Erythroblast (primary cell): ENCODE measurements at regions not wholly inside any gene's neighbourhood (a gene's known extent, or its start where the extent isn't known, plus 50 kb on each side); places are given as distances from the start of the nearest gene placed in this dataset.

ENCODE experiments used
- DNase-seq, 2 experiments: peaks; one replicate each; lab custom pipeline; 2025; lab: John Stamatoyannopoulos, UW
- GATA1 ChIP-seq: IDR thresholded peaks from 2 replicates; pipeline ENCODE4 v1.6.1; 2011; ENCODE audit warnings: low read depth, mild to moderate bottlenecking, control low read depth, low read length, moderate library complexity
- POLR2A ChIP-seq: IDR thresholded peaks from 2 replicates; pipeline ENCODE4 v1.6.1; 2011; ENCODE audit warnings: mild to moderate bottlenecking, low read length

DNA sequence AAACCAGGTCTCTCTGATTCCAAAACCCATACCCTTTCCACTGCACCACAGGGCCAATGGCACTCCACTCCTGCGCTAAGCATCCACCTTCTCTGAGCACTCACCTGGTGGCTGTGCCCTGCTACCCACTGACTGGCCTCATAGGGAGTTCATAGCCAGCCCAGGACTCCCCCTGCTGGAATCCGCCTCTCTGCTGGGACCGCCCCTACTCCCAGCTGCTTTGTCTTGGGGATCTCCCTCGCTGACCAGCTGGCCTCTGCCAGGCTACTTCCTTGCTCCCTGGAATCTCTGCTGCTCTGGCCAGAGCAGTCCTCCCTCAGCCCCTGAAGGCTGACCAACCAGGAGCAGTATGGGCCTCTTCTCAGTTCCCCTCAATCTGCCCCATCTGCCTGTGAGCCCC lies 129.7 kb downstream of the FAXC start:
- TF ChIP-seq POLR2A (no peak), GATA1 (no peak)
- DNase-seq, result no peak

DNA sequence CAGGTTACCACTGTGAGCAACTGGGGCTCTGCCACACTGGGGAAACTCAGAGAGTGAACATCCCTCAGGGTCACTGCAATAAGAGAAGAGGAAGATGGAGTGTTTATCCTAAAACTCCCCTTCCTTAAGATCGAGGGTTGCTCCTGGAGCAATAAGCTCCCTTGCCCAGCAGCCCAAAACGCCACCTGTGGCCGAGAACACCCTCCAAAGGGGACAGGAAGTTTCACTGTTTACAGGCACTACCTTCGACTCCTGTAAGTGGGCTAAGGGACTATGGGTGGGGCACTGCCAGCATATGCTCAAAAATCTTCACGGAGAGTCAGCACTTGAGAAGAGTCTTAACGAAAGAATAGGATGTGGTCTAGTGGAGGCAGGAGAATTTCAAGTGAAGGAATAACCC lies 132.5 kb downstream of the FAXC start:
- DNase-seq, result no peak
- TF ChIP-seq GATA1 (no peak), POLR2A (no peak)

DNA sequence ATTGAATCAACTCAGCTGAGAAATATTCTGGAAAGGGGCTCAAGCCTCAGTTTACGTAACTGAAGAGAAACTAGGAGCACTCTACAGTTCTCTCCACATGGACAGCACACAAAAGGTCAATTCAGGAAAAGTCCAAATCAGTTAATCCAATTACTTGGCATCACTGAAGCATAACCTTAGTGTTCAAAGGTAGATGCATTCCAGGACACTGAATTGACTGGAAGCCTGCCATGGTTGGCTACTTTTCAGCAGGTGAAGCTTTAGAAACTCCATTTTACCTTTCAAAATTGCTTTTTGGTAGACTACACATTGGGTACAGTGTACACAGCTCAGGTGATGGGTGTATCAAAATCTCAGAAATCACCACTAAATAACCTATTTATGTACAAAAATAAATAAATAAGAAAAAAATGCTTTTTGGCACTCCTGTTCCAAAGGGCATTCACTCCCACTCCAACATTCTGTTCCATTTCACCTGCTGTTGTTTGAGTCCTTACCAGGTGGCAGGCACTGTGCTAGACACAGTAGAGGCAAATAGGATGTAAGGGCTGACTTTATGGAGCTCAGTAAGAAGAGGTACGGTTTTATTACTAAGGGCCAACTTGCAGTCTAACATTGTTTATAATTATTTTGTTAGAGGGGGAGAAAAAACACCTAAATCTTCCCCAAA lies 153.4 kb downstream of the FAXC start:
- no peak for DNase-seq
- no peak for TF ChIP-seq GATA1
- TF ChIP-seq POLR2A, result no peak

DNA sequence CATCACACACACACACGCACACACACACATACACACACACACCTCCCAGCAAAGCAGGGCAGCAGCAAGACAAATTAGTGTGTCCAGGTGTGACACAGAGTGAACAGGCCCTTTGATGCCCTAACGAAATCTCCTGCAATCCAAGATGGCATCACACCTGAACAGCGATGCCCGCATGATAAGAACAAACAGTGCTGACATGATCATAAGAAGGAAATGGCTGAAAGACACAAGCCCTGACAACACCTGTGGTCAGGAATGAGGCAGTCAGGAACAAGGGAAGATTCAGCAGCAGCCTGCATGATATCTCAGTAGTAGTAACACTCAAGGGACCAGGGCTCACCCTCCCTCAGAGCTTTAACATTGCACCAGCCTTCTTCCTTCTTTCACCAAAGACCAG lies 156.9 kb downstream of the FAXC start:
- no peak for DNase-seq
- TF ChIP-seq POLR2A, result no peak
- TF ChIP-seq GATA1, result no peak

DNA sequence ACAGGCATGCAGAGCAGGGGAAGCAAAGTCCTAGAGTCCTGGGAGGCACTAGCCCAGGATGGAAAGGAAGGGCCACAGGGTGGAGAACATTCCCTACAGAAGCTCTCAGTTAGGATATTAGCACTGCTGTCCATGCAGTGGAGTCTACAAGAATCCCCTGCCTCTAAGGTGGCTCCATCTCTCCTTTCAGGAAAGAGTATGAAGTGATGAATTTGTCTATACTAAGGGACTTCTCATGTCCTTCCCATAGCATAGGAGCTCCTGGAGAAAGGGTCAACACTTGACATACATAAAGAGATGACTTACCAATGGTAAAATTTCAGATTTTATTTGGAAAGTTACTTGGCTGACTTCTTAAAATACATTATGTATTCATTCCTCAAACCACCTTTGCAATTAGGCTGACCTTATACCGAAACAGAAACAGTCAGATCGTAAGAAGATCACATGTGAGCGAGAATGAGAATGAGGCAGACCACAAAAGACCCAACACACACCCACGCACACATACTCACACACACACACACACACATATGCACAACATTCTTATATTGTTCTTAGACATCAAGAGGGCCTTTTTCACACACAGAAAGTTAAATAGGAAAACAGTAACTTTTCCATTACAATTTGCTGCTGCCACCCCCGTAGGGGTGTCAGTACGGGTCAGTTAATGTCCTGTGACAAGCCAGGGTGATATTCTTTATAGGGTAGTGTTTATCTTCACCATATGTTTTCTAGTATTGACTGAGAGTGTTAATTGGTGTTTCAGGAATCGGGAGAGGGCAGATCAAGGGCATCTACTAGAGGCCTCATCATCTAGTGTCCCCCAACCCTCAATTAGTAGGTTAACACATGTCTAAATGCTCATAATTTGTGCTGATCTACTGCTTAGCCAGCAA lies 159.4 kb downstream of the FAXC start:
- TF ChIP-seq GATA1 (no peak), POLR2A (no peak)

DNA sequence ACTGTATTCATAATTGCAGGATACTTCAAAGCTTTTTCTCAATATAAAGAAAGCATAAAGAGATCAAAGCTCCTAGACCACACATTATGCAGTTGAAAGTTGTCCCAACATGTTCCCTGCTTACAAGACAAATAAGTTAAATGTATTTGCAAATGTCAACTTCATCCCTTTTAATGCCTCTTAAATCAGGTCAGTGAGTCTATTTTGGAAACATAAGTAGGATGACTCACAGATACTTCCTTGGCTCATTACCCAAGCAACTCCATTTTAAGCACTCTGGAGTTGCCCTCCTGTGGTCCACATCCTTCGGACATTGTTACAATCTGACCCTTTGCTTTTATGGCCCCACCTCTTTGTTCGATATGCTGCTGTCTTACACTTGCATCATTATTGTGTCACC lies 162.0 kb downstream of the FAXC start:
- no peak for DNase-seq
- no peak for TF ChIP-seq GATA1
- no peak for TF ChIP-seq POLR2A

More for the DNA sequence above, 159.4 kb downstream of the FAXC start:
- DNase-seq, result no peak

DNA sequence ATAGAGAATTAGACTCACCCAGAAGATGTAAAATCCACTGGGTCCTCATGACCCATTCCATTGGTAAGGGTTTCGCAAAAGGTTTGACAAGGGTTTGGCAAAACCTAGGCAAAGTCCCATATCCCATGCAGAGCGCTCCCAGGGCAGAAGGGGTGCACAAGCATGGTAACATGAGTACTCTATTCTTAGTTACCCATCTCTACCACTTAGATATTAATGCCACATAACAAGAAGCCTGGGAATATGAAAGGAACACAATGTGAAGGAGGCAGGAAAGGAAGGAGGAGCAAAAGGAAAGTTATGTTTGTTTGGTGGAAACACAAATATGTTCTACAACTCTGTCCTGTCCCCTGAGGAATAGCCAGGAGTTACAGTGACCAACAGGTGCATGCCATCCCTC lies 163.1 kb downstream of the FAXC start:
- no peak for DNase-seq
- no peak for TF ChIP-seq GATA1
- TF ChIP-seq POLR2A, result no peak

DNA sequence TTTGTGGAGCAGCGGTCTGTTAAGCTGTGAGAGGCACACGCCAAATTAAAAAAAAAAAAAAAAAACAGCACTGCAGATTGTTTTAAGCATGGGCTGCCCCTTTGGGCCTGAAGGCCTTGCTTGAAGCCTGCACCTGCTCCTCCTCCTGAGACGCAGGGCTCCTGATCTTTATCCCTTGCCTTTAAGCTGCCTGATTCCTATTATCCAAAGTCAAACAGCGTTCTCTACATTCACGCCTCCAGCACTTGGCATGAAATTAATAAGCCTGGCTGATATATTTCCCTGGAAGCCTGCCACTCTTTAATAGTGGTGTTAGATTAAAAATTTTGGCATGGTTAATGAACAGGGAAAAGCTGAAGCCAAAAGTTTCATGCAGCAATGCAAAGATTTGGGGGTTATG lies 163.9 kb downstream of the FAXC start:
- TF ChIP-seq POLR2A (no peak), GATA1 (no peak)
- no peak for DNase-seq

DNA sequence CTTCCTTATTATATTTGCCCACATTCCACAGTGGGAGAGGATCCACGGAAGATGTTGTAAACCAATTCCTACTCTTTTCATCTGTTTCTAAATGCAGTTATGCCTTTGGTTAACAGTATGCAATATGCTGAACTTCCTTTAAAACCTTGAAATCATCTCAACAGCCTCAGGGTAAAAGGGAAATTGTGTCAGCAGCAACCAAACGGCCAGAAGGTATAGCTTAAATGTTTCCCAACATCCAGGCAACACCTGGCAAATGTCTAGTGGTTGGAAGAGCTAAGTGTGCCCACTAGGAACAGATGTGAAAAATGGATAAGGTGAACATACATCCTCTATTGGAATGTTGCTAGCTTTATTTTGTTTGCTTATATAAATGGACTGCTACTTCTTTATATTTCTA lies 164.8 kb downstream of the FAXC start:
- TF ChIP-seq POLR2A (no peak), GATA1 (no peak)
- DNase-seq, result no peak

DNA sequence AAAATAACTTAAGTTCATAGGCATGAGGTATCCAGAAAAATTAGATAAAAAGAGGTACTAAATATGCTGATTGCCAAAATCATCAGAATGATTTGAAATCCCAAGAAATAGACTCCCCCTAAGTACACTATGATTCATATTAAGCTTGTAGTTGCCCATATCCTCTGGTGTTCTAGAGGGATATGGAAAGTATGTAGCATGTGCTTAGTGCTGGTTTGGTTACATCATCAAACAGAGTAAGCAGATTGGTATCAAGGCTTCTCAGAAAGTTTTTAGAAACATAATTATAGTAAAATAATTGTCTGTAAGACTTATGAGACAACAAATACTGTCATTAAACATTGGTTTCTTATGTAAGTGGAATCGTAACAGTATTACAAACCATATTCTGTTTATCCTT lies 166.4 kb downstream of the FAXC start:
- DNase-seq, result no peak
- TF ChIP-seq POLR2A (no peak), GATA1 (no peak)

DNA sequence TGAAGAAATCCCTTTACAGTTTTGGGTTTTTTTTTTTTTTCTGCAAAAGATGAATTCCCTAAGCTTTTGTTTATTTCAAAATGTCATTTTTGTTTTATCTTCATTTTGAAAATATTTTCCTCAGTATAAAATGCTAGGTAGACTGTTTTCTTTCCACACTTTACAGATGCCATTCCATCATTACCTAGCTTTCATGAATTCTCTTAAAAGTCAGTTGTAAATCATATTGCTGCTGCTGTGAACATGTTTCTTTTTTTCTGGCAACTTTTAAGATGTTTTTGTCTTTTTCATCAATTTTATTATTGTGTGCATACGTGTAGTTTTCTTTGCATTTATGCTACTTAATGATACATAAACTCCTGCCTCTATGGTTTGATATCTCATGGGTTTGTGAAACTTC lies 168.3 kb downstream of the FAXC start:
- TF ChIP-seq GATA1 (no peak), POLR2A (no peak)

DNA sequence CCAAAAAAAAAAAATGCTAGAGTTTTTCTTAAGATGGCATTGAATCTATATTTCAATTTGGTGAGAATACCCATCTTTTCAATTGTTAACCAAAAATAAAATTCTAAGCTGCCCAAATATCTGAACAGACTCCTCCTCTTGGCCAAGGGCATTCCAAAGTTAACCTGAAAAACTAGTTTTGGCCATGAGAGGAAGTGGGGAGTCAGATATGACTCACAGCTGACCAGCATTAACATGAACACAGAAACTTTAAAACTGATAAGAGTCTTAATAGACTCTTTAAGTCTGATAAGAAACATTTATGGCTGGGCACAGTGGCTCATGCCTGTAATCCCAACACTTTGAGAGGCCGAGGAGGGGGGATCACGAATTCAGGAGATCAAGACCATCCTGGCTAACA lies 171.3 kb downstream of the FAXC start:
- TF ChIP-seq GATA1, result no peak
- TF ChIP-seq POLR2A, result no peak
- no peak for DNase-seq

More for the DNA sequence above, 168.3 kb downstream of the FAXC start:
- DNase-seq, result no peak

DNA sequence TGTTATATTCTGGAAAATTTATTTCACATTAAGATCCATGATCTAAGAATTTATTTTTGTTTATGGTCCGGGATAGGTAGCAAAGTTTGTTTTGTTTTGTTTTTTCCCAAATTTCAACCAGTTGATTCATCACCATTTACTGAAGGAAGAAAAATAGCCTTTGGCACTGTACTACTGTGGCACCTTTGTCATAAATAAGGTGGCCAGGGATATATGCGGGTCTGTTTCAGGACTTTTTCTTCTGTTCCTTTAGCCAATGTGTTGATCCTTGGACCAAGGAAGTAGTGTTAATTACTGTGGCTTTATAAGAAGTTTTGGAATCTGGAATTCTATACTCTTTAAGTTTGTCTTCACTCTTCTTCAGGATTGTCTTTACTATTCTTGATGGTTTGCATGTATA lies 171.7 kb downstream of the FAXC start:
- TF ChIP-seq GATA1 (no peak), POLR2A (no peak)

DNA sequence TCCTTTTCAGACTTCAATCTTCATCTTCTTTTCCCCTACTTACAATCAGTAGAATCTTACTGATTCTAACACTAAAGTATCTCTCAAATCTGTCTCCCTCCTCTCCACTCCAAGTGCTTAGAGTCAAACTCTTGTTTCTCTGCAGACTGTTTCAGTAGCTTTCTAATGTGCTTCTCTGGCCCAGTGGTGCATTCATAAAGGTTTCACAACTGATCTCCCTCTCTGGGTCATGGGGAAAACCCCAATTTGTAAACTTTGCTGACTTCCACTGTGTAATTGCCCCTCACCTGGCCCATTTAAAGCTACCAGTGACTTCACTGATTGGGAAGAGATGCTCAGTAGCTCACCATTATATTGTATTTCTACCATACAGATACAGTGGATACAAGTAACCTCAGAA lies 183.6 kb downstream of the FAXC start:
- TF ChIP-seq GATA1 (no peak), POLR2A (no peak)
- DNase-seq, result no peak

More for the DNA sequence above, 171.7 kb downstream of the FAXC start:
- no peak for DNase-seq
